GM19438 (cell line): ENCODE measurements at regions not wholly inside any gene's neighbourhood (a gene's known extent, or its start where the extent isn't known, plus 50 kb on each side); places are given as distances from the start of the nearest gene placed in this dataset.

Source experiments
- ATAC-seq: cut with Tn5 transposase; IDR thresholded peaks from one replicate; pipeline ENCODE4 v1.9.1; 2021; ENCODE audit warnings: low read depth; ENCODE audit not compliant: unreplicated experiment

DNA sequence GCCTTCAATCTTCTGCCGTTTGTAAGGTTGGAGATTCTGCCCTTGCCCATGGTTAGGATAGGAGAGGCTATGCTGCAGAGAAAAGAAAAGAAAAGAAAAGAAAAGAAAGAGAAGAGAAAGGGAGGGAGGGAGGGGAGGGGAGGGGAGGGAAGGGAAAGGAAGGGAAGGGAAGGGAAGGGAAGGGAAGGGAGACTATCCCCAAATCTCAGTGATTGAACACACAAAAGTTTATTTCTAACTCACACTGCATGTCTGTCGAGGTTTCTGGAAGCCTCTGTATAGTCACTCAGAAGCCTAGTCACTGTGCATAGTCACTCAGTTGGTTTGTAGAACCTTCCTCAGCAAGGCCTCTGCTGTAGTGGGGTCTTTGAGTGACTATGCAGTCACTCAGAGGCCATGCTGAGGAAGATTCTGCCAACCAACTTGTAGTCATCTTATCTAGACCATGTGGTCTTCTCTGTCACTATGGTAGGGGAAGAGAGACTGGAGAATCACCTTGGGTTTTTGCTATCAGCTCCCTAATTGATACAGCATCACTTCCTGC is 52.3 kb upstream of the ABCC9 start:
- ATAC-seq = no peak

GRCh38 chr12:21992823-21993222 is 51.6 kb upstream of the ABCC9 start:
- peak; percentile 75 for ATAC-seq

- no peak for ATAC-seq
Observed at GRCh38 chr12:21991526-21991925, 50.3 kb upstream of the ABCC9 start.
